GM12875 (cell line): ENCODE measurements at regions not wholly inside any gene's neighbourhood (a gene's known extent, or its start where the extent isn't known, plus 50 kb on each side); places are given as distances from the start of the nearest gene placed in this dataset.
A peak's percentile ranks its signal among the peaks of the same experiment; 100 is the strongest.

Experiments used
- H3K4me3 ChIP-seq: one replicate; pipeline ENCODE4 v1.5.1; 2011; ENCODE audit warnings: low read depth, low read length, control low read depth
- TF ChIP-seq, protein P1 (sequence below): IDR thresholded peaks from 2 replicates; pipeline ENCODE4 v1.5.1; 2011; ENCODE audit warnings: low read depth, mild to moderate bottlenecking, control low read depth, inconsistent platforms, low read length, moderate library complexity, borderline replicate concordance; ENCODE audit not compliant: insufficient read depth

DNA sequence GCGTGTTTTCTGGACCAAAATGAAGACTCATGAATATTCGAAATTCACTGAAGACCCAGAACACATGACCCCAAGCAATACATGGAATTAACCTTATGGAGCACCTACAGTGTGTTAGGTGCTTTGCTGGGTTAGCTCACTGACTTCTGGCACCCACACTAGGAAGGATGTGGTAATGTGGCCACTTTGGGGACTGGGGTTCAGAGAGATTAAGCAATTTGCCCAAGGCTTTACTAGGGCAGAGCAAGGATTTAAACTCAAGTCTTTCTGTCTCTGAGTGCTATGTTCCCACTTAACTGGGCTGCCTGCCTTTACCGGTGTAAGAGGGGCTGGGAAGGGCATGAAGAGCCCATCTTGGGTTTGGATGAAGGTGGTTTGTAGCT is 162.0 kb upstream of the ATP6AP2 start:
- no peak overlapping the region for H3K4me3 ChIP-seq
- TF ChIP-seq, protein P1, sequence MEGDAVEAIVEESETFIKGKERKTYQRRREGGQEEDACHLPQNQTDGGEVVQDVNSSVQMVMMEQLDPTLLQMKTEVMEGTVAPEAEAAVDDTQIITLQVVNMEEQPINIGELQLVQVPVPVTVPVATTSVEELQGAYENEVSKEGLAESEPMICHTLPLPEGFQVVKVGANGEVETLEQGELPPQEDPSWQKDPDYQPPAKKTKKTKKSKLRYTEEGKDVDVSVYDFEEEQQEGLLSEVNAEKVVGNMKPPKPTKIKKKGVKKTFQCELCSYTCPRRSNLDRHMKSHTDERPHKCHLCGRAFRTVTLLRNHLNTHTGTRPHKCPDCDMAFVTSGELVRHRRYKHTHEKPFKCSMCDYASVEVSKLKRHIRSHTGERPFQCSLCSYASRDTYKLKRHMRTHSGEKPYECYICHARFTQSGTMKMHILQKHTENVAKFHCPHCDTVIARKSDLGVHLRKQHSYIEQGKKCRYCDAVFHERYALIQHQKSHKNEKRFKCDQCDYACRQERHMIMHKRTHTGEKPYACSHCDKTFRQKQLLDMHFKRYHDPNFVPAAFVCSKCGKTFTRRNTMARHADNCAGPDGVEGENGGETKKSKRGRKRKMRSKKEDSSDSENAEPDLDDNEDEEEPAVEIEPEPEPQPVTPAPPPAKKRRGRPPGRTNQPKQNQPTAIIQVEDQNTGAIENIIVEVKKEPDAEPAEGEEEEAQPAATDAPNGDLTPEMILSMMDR, result no peak

DNA sequence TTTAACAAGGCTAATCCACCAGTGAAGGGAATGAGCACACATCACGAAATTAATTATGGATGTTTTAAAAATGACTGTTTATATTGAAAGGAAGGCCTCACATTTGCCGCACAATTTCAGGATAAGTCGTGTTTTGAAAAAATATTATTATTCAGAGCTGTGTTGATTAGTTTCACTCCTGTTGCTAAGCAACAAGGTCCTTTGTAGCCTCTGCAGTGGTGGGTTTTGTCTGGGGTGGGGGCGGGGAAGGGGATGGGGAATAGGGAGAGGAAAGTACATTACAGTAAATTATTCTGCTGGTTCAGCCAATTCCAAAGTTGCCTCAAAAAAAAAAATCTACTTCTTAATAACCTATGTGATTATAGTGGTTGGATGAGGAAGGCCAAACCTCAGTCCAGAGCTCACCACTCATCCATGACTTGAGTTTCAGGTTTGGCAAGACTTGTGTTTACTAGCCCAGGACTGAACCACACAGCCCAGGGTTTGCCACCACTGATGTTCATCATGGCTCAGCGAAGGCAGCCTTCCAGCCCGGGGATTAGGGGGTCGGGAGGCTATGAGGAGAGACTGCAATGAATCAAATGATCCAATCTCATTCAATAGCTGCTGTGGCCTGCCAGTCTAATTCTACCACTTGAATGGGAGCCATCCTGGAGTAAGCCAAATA is 162.5 kb upstream of the ATP6AP2 start:
- TF ChIP-seq, protein P1, result no peak
- no peak overlapping the region for H3K4me3 ChIP-seq

DNA sequence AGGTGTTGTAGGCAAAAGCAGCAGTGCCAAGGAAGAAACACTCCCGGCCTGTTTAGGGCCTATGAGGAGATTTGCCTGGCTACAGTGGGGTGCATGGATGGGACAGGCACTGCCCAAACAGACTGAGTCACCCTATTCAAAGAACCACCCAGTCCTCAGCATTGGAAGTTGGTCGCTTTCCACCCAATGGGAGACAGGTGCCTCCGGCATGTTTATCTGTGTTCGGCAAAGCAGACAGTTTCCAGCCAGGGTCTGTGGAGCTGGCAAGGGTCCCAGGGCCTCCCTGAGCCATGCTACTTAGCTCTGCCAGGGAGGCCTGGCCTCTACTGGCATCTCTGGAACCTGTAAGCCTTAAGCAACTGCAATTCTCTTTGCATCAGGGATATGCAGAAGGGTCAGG is 165.1 kb upstream of the ATP6AP2 start:
- TF ChIP-seq, protein P1, result no peak
- H3K4me3 ChIP-seq, result no peak overlapping the region

DNA sequence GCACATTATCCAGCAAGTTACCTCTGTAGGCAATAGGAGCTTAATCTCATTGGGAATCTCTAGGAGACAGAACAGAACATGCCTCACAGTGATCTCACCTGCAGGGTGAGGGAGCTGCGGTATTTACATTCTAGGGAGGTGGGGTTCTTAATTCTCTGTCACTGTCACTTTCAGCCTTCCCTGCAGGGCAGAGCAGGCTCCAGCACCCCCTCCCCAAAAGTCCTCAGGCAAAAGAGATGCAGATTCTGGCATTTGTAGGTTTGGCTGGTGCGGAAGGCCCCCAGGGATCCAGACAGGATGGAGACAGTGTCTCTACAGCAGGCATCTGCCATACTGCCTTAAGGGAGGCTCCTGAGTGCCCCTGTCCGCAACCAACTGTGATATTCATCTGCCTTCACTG is 166.4 kb upstream of the ATP6AP2 start:
- TF ChIP-seq, protein P1, result no peak
- no peak overlapping the region for H3K4me3 ChIP-seq

DNA sequence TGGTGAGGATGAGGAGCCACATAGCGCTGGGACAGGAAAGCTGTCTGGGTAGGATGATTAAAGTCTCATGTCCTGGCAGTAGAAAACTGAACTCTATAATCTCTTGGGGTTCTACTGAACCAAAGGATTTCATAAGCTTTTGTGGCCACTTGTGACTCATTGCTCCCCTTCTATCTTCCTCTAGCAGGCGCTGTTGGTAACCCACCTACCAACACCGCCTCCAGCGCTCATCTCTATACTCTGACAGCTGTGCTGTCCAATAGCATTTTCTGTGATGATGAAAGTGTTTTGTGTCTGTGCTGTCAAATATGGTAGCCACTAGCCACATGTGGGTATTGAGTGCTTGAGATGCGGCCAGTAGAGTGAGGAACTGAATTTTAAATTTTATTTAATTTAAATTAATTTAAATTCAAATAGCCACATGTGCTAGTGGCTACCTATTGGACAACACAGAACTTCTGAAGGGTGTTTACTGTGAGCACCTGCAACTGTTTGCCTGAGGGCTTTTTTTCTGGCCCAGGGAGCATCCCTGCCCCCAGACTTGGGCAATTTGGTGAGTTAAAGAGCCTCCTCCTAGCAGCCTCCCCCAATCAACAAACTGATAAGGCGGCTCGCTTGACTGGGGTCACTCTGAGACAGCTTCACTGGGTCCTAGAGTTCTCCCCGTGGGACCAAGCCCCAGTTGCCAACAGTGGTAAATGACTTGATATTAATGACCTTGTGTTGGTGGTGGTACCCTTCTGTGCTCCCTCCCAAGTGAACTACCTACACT is 169.2 kb upstream of the ATP6AP2 start:
- TF ChIP-seq, protein P1, result peak; percentile 53
- H3K4me3 ChIP-seq, result no peak overlapping the region

DNA sequence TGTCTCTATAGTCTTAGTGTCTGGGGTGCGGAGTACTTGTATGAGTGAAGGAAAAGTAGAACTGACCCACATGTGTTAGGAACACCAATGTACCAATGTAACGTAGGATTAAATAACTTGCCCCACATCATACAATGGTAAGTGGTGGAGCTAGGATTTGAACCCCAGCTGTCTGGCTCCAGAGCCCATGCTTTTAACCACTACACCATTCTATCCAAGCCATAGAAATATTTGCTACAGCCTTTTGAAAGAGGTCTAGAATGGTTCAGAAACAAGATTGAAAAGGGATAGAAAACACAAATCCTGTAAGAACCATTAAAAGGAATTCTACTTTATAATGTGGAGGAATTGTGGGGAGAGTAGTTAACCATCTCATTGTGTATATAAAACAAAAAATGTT is 169.9 kb upstream of the ATP6AP2 start:
- no peak overlapping the region for H3K4me3 ChIP-seq
- TF ChIP-seq, protein P1, result no peak
